K562 (cell line): ENCODE measurements at regions not wholly inside any gene's neighbourhood (a gene's known extent, or its start where the extent isn't known, plus 50 kb on each side); places are given as distances from the start of the nearest gene placed in this dataset.

ENCODE experiments used
- ATAC-seq: fragments of 200-7000 bp; cut with Tn5 transposase; 3 replicates; pipeline ENCODE4 v1.9.1; 2020; ENCODE audit warnings: moderate library complexity
- BruUV-seq: library from RNA; stranded (reverse); fragments of 400-500 nt; replicated peaks from 2 replicates; lab custom pipeline; 2021; lab: Mats Ljungman, UMichigan
- CTCF ChIA-PET: fragments of 300-600 bp; formaldehyde crosslinking; extraction: SDS; loops from one replicate; lab custom pipeline; 2021; ENCODE audit warnings: low intra/inter-chr PET ratio; lab: Yijun Ruan, JAX
- POLR2A ChIA-PET: fragments of 300-600, 350-650 bp; sonication (Branson Sonifier 250); formaldehyde crosslinking; extraction: SDS; loops from one replicate; lab custom pipeline; 2021; ENCODE audit warnings: antibody characterized with exemption, inconsistent platforms; lab: Yijun Ruan, JAX
- DNase-seq, 4 experiments: peaks; one replicate each; pipeline versions ENCODE4 v3.0.0 to v3.0.0-alpha.2; 2011 to 2018; ENCODE audit warnings: low spot score in 3 of 4, mixed read lengths in 3 of 4; ENCODE audit errors: extremely low read depth in 1 of 4
- FAIRE-seq: peaks from 2 replicates; lab custom pipeline; 2011; peaks lifted over from hg19 to GRCh38; lab: Jason Lieb, UNC
- H2AFZ ChIP-seq: 2 replicates; pipeline ENCODE4 v1.6.0; 2011; ENCODE audit warnings: low read depth, low read length, control low read depth, inconsistent platforms
- H3K27ac ChIP-seq: fragments of 200-600 bp; 3 replicates; pipeline ENCODE4 v1.8.0; 2011; ENCODE audit warnings: low read depth, mild to moderate bottlenecking, control low read depth, inconsistent platforms, low read length, moderate library complexity, mixed read lengths; ENCODE audit errors: extremely low read depth
- H3K27me3 ChIP-seq, 2 experiments: fragments of 300-600 bp in 1 of 2; 2 replicates in 1 of 2; 3 replicates in 1 of 2; pipeline versions ENCODE4 v1.6.0 to v1.8.0; 2011; ENCODE audit warnings: inconsistent platforms in 2 of 2, low read length in 2 of 2, mild to moderate bottlenecking in 1 of 2, mixed read lengths in 1 of 2, moderate library complexity in 1 of 2; ENCODE audit not compliant: control insufficient read depth in 2 of 2, insufficient read depth in 2 of 2
- H3K36me3 ChIP-seq: fragments of 300-600 bp; 3 replicates; pipeline ENCODE4 v1.8.0; 2011; ENCODE audit warnings: mild to moderate bottlenecking, low read length, inconsistent platforms; ENCODE audit not compliant: control insufficient read depth, insufficient read depth
- H3K4me1 ChIP-seq, 2 experiments: fragments of 200-600 bp in 1 of 2; replicated peaks in 1 of 2; 2 replicates in 1 of 2; 3 replicates in 1 of 2; pipeline versions ENCODE4 v1.5.1 to v1.8.0; 2011; ENCODE audit warnings: inconsistent platforms in 2 of 2, low read length in 2 of 2, mild to moderate bottlenecking in 1 of 2, mixed read lengths in 1 of 2, moderate library complexity in 1 of 2; ENCODE audit not compliant: control insufficient read depth in 2 of 2, insufficient read depth in 2 of 2
- H3K4me2 ChIP-seq: 2 replicates; pipeline ENCODE4 v1.6.1; 2011; ENCODE audit warnings: low read length, control low read depth, inconsistent platforms, mixed read lengths; ENCODE audit not compliant: insufficient read depth
- H3K4me3 ChIP-seq: fragments of 200-600 bp; sonication (generic), shearing (Covaris generic); 2 replicates; pipeline ENCODE4 v1.5.1; 2016; ENCODE audit warnings: control low read depth, inconsistent platforms
- H3K79me2 ChIP-seq: fragments of 200-600 bp; 3 replicates; pipeline ENCODE4 v1.8.0; 2011; ENCODE audit warnings: low read length, inconsistent platforms; ENCODE audit not compliant: control insufficient read depth, insufficient read depth
- H3K9ac ChIP-seq, 2 experiments: 2 replicates each; pipeline versions ENCODE4 v1.6.0 to v1.6.1; 2011; ENCODE audit warnings: low read depth in 2 of 2, low read length in 2 of 2, control low read depth in 1 of 2, inconsistent platforms in 1 of 2, mild to moderate bottlenecking in 1 of 2, mixed read lengths in 1 of 2; ENCODE audit not compliant: insufficient read depth in 1 of 2
- H3K9me1 ChIP-seq: one replicate; pipeline ENCODE4 v1.6.0; 2011; ENCODE audit warnings: inconsistent platforms, mild to moderate bottlenecking, low read length, moderate library complexity; ENCODE audit not compliant: control insufficient read depth, insufficient read depth
- H3K9me3 ChIP-seq: replicated peaks from 2 replicates; pipeline ENCODE4 v1.5.1; 2011; ENCODE audit warnings: low read depth, low read length, inconsistent platforms; ENCODE audit not compliant: control insufficient read depth, insufficient read depth
- H4K20me1 ChIP-seq: replicated peaks from 2 replicates; pipeline ENCODE4 v1.6.1; 2011; ENCODE audit warnings: low read length, inconsistent platforms, mixed read lengths; ENCODE audit not compliant: control insufficient read depth, insufficient read depth
- ESRRB ChIP-seq: fragments of 250-450 bp; sonication (Bioruptor Pico); IDR thresholded peaks from 2 replicates; pipeline ENCODE4 v1.5.0; 2020; ENCODE audit warnings: mild to moderate bottlenecking, moderate library complexity, borderline replicate concordance
- RB1 ChIP-seq: fragments of 450-650 bp; IDR thresholded peaks from 2 replicates; pipeline ENCODE4 v1.6.1; 2017; ENCODE audit warnings: low read depth, mild to moderate bottlenecking
- USF2 ChIP-seq: sonication (generic); formaldehyde crosslinking; IDR thresholded peaks from 2 replicates; pipeline ENCODE4 v1.5.0; 2020; ENCODE audit warnings: missing genetic modification reagents
- XRCC4 ChIP-seq: IDR thresholded peaks from one replicate; pipeline ENCODE4 v1.6.1; 2011; ENCODE audit not compliant: insufficient read depth, insufficient read length; ENCODE audit errors: extremely low read depth
- ZBTB8A ChIP-seq: fragments of 450-650 bp; IDR thresholded peaks from 2 replicates; pipeline ENCODE4 v1.6.1; 2018; ENCODE audit warnings: mild to moderate bottlenecking, moderate library complexity; ENCODE audit not compliant: partially characterized antibody
- ZNF12 ChIP-seq: sonication (generic); formaldehyde crosslinking; IDR thresholded peaks from 2 replicates; pipeline ENCODE4 v1.4.0; 2020; ENCODE audit warnings: mild to moderate bottlenecking, missing genetic modification reagents
- ZNF384 ChIP-seq: IDR thresholded peaks from 2 replicates; pipeline ENCODE4 v1.6.1; 2012; ENCODE audit warnings: low read depth, low read length, improper control_type of control experiment
- WGBS: fragments of 100-300 bp; shearing (Covaris generic); methylation state at CpG from one replicate; pipeline ENCODE4 v1.1.6; 2016; ENCODE audit warnings: low coverage, mixed read lengths; ENCODE audit not compliant: insufficient coverage; ENCODE audit errors: missing lambda C conversion rate; 5-methylcytosine and 5-hydroxymethylcytosine counted together
- in situ Hi-C: fragments of 300-500 bp; cut with MboI; formaldehyde crosslinking; loops from 4 replicates; pipeline ENCODE4 v1.15.0; 2018; ENCODE audit warnings: inconsistent platforms, mixed read lengths
- intact Hi-C: fragments of 100-400 bp; cut with micrococcal nuclease; formaldehyde crosslinking; loops from 2 replicates; pipeline ENCODE4 v1.14.2; 2022
- TF ChIP-seq, protein P1 (sequence below): fragments of 250-450 bp; sonication (Bioruptor Pico); IDR thresholded peaks from 2 replicates; pipeline ENCODE4 v1.5.0; 2020; ENCODE audit warnings: mild to moderate bottlenecking
- TF ChIP-seq, protein P2 (sequence below), 2 experiments: fragments of 450-650 bp; formaldehyde crosslinking in 1 of 2; IDR thresholded peaks; 2 replicates each; pipeline versions ENCODE4 v1.4.0 to v1.6.1; 2014 to 2020; ENCODE audit warnings: mild to moderate bottlenecking in 2 of 2, borderline replicate concordance in 1 of 2, low read depth in 1 of 2
- TF ChIP-seq, protein P3 (sequence below): fragments of 450-650 bp; formaldehyde crosslinking; IDR thresholded peaks from 2 replicates; pipeline ENCODE4 v1.4.0; 2020; ENCODE audit warnings: mild to moderate bottlenecking, moderate library complexity

DNA sequence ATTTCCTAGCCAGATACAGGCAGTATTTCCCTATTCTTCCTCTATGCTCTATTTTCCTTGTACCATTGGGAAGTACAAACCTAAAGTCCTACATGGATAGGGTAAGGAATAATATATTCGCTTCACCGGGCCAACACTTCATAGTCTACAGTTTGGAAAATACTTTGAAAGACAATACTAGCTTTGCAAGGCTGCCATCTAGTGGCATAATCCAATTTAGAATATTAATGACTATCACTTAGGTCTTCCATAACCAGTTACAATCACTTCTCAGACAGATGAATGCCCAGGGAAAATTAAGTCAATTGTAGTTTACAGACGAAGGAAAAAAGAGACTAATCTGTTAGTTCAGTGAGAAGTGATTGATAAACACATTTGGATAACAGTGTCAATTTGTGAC, 141.0 kb upstream of the FAM47C start:
- Histone ChIP-seq H3K4me3 (no peak overlapping the region), H3K9me1 (no peaks in the 10 kb centered on the region), H2AFZ (no peak overlapping the region), H4K20me1 (no peaks in the 10 kb centered on the region), H3K4me1 (no peaks in the 10 kb centered on the region), H3K9ac (no peak overlapping the region), H3K9me3 (no peaks in the 10 kb centered on the region), H3K27ac (no peak overlapping the region), H3K27me3 (no peaks in the 10 kb centered on the region), H3K79me2 (no peaks in the 10 kb centered on the region), H3K4me2 (no peak overlapping the region), H3K36me3 (no peaks in the 10 kb centered on the region)
- FAIRE-seq (no peak), DNase-seq (peak; percentile 2 to 21 (median 8)), ATAC-seq (no peak)
- CTCF ChIA-PET = no interaction called here
- intact Hi-C loops = no loop called here
- POLR2A ChIA-PET = no interaction called here
- BruUV-seq = no TSS peak
- WGBS = 0% methylated on average over 1 of the region's 3 CpGs
- in situ Hi-C loops = no loop called here
- no peak for TF ChIP-seq ZNF384
- no peak for TF ChIP-seq XRCC4
- TF ChIP-seq, protein P1, sequence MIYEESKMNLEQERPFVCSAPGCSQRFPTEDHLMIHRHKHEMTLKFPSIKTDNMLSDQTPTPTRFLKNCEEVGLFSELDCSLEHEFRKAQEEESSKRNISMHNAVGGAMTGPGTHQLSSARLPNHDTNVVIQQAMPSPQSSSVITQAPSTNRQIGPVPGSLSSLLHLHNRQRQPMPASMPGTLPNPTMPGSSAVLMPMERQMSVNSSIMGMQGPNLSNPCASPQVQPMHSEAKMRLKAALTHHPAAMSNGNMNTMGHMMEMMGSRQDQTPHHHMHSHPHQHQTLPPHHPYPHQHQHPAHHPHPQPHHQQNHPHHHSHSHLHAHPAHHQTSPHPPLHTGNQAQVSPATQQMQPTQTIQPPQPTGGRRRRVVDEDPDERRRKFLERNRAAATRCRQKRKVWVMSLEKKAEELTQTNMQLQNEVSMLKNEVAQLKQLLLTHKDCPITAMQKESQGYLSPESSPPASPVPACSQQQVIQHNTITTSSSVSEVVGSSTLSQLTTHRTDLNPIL (CRISPR knock-in tag) = no peak
- TF ChIP-seq RB1 = no peak
- TF ChIP-seq, protein P2, sequence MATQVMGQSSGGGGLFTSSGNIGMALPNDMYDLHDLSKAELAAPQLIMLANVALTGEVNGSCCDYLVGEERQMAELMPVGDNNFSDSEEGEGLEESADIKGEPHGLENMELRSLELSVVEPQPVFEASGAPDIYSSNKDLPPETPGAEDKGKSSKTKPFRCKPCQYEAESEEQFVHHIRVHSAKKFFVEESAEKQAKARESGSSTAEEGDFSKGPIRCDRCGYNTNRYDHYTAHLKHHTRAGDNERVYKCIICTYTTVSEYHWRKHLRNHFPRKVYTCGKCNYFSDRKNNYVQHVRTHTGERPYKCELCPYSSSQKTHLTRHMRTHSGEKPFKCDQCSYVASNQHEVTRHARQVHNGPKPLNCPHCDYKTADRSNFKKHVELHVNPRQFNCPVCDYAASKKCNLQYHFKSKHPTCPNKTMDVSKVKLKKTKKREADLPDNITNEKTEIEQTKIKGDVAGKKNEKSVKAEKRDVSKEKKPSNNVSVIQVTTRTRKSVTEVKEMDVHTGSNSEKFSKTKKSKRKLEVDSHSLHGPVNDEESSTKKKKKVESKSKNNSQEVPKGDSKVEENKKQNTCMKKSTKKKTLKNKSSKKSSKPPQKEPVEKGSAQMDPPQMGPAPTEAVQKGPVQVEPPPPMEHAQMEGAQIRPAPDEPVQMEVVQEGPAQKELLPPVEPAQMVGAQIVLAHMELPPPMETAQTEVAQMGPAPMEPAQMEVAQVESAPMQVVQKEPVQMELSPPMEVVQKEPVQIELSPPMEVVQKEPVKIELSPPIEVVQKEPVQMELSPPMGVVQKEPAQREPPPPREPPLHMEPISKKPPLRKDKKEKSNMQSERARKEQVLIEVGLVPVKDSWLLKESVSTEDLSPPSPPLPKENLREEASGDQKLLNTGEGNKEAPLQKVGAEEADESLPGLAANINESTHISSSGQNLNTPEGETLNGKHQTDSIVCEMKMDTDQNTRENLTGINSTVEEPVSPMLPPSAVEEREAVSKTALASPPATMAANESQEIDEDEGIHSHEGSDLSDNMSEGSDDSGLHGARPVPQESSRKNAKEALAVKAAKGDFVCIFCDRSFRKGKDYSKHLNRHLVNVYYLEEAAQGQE (IDR thresholded peaks at IDR 0.05; ENCODE audit: borderline replicate concordance) = peak; percentile 15; the same call in 1 of the 2 replicates
- TF ChIP-seq, protein P2 (CRISPR knock-in tag; IDR thresholded peaks at IDR 0.05; ENCODE audit: low read depth) = no peak
- TF ChIP-seq USF2 (CRISPR knock-in tag) = no peak
- TF ChIP-seq ESRRB (CRISPR knock-in tag) = no peak
- no peak for TF ChIP-seq ZBTB8A
- TF ChIP-seq, protein P3, sequence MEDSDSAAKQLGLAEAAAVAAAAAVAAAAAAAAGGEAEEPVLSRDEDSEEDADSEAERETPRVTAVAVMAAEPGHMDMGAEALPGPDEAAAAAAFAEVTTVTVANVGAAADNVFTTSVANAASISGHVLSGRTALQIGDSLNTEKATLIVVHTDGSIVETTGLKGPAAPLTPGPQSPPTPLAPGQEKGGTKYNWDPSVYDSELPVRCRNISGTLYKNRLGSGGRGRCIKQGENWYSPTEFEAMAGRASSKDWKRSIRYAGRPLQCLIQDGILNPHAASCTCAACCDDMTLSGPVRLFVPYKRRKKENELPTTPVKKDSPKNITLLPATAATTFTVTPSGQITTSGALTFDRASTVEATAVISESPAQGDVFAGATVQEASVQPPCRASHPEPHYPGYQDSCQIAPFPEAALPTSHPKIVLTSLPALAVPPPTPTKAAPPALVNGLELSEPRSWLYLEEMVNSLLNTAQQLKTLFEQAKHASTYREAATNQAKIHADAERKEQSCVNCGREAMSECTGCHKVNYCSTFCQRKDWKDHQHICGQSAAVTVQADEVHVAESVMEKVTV (CRISPR knock-in tag) = peak; percentile 37; the same call in 1 of the 2 replicates
- no peak for TF ChIP-seq ZNF12 (CRISPR knock-in tag)
